HT1080 (cell line): ENCODE measurements at regions not wholly inside any gene's neighbourhood (a gene's known extent, or its start where the extent isn't known, plus 50 kb on each side); places are given as distances from the start of the nearest gene placed in this dataset.
"Not testable (repeated sequence)": the region's sequence is repeated elsewhere in the genome, so short reads cannot be mapped to it uniquely, and the experiment has no call there.

ENCODE experiments used
- DNase-seq: peaks from one replicate; pipeline ENCODE4 v3.0.0-alpha.2; 2015; ENCODE audit warnings: low read depth

GRCh38 chr14:105621479-105622328 lies 95.3 kb downstream of the TMEM121 start:
- not testable (repeated sequence) for DNase-seq

- no peak for DNase-seq
Observed at GRCh38 chr14:105622329-105622955, 96.1 kb downstream of the TMEM121 start.

- not testable (repeated sequence) for DNase-seq
Observed at GRCh38 chr14:105623178-105623577, 96.8 kb downstream of the TMEM121 start.

- DNase-seq = not testable (repeated sequence)
Observed at GRCh38 chr14:105624346-105624745, 98.0 kb downstream of the TMEM121 start.

GRCh38 chr14:105624749-105625434 lies 98.5 kb downstream of the TMEM121 start:
- DNase-seq = not testable (repeated sequence)

- not testable (repeated sequence) for DNase-seq
Observed at GRCh38 chr14:105625448-105625847, 99.1 kb downstream of the TMEM121 start.

GRCh38 chr14:105626111-105626510 lies 99.7 kb downstream of the TMEM121 start:
- not testable (repeated sequence) for DNase-seq

- DNase-seq = not testable (repeated sequence)
Observed at GRCh38 chr14:105626651-105627050, 100.3 kb downstream of the TMEM121 start.

GRCh38 chr14:105627287-105627686 lies 100.9 kb downstream of the TMEM121 start:
- not testable (repeated sequence) for DNase-seq

GRCh38 chr14:105627701-105628100 lies 101.3 kb downstream of the TMEM121 start:
- no peak for DNase-seq

- not testable (repeated sequence) for DNase-seq
Observed at GRCh38 chr14:105628126-105628525, 101.7 kb downstream of the TMEM121 start.

GRCh38 chr14:105628531-105629067 lies 102.2 kb downstream of the TMEM121 start:
- DNase-seq = not testable (repeated sequence)

GRCh38 chr14:105629091-105629885 lies 102.9 kb downstream of the TMEM121 start:
- DNase-seq = not testable (repeated sequence)

GRCh38 chr14:105629886-105630215 lies 103.5 kb downstream of the TMEM121 start:
- DNase-seq = no peak

- DNase-seq = not testable (repeated sequence)
Observed at GRCh38 chr14:105630293-105630934, 104.0 kb downstream of the TMEM121 start.

- DNase-seq = not testable (repeated sequence)
Observed at GRCh38 chr14:105630935-105631779, 104.8 kb downstream of the TMEM121 start.

- DNase-seq = no peak
Observed at GRCh38 chr14:105632010-105632409, 105.6 kb downstream of the TMEM121 start.

GRCh38 chr14:105633596-105633995 lies 107.2 kb downstream of the TMEM121 start:
- not testable (repeated sequence) for DNase-seq

- DNase-seq = no peak
Observed at GRCh38 chr14:105635560-105635959, 109.2 kb downstream of the TMEM121 start.
